Neural cell (in vitro differentiated cells): ENCODE measurements at regions not wholly inside any gene's neighbourhood (a gene's known extent, or its start where the extent isn't known, plus 50 kb on each side); places are given as distances from the start of the nearest gene placed in this dataset.

Experiments used
- H2AFZ ChIP-seq: fragments of 200-600, 300-800 bp; sonication (generic), shearing (Covaris generic); 2 replicates; pipeline ENCODE4 v1.6.0; 2014; ENCODE audit warnings: low read depth, mild to moderate bottlenecking, antibody characterized with exemption, low read length, moderate library complexity
- H3F3A ChIP-seq: fragments of 200-600 bp; shearing (Covaris generic); 2 replicates; pipeline ENCODE4 v1.6.1; 2016; ENCODE audit warnings: mild to moderate bottlenecking, moderate library complexity, mixed read lengths, antibody characterized with exemption, low read length; ENCODE audit not compliant: insufficient read depth, poor library complexity, severe bottlenecking
- H3K27ac ChIP-seq: fragments of 200-600, 300-800 bp; sonication (generic), shearing (Covaris generic); 2 replicates; pipeline ENCODE4 v1.5.1; 2014; ENCODE audit warnings: mild to moderate bottlenecking, low read length, moderate library complexity
- H3K27me3 ChIP-seq: fragments of 300-800, 200-600 bp; sonication (generic), shearing (Covaris generic); 2 replicates; pipeline ENCODE4 v1.6.0; 2014; ENCODE audit warnings: mild to moderate bottlenecking, low read depth, low read length, moderate library complexity; ENCODE audit not compliant: insufficient read depth
- H3K36me3 ChIP-seq: fragments of 300-800, 200-600 bp; sonication (generic), shearing (Covaris generic); 2 replicates; pipeline ENCODE4 v1.5.1; 2014; ENCODE audit warnings: mild to moderate bottlenecking, antibody characterized with exemption, low read length, moderate library complexity; ENCODE audit not compliant: insufficient read depth
- H3K4me2 ChIP-seq: fragments of 300-800, 200-600 bp; sonication (generic), shearing (Covaris generic); 2 replicates; pipeline ENCODE4 v1.6.0; 2014; ENCODE audit warnings: mild to moderate bottlenecking, low read length
- H3K4me3 ChIP-seq: fragments of 300-800, 200-600 bp; sonication (generic), shearing (Covaris generic); 2 replicates; pipeline ENCODE4 v1.5.1; 2014; ENCODE audit warnings: mild to moderate bottlenecking, low read length, moderate library complexity
- H3K79me2 ChIP-seq: fragments of 200-600 bp; shearing (Covaris generic); replicated peaks from 2 replicates; pipeline ENCODE4 v1.6.0; 2014; ENCODE audit warnings: mild to moderate bottlenecking, low read length, moderate library complexity; ENCODE audit not compliant: insufficient read depth
- H3K9ac ChIP-seq: fragments of 300-800, 200-600 bp; sonication (generic), shearing (Covaris generic); 2 replicates; pipeline ENCODE4 v1.6.1; 2016; ENCODE audit warnings: mild to moderate bottlenecking, low read length, mixed read lengths
- H3K9me2 ChIP-seq: fragments of 200-600 bp; shearing (Covaris generic); 2 replicates; pipeline ENCODE4 v1.6.1; 2016; ENCODE audit warnings: mild to moderate bottlenecking, low read length, mixed read lengths; ENCODE audit not compliant: insufficient read depth
- H3K9me3 ChIP-seq: fragments of 200-600, 300-800 bp; sonication (generic), shearing (Covaris generic); 2 replicates; pipeline ENCODE4 v1.6.1; 2016; ENCODE audit warnings: mild to moderate bottlenecking, mixed run types, low read length, moderate library complexity, mixed read lengths
- H4K20me1 ChIP-seq: fragments of 200-600 bp; shearing (Covaris generic); 2 replicates; pipeline ENCODE4 v1.6.1; 2016; ENCODE audit warnings: mild to moderate bottlenecking, mixed run types; ENCODE audit not compliant: insufficient read depth
- EP300 ChIP-seq: fragments of 450-650 bp; conservative IDR thresholded peaks from 2 replicates; pipeline ENCODE4 v1.6.1; 2014; ENCODE audit warnings: antibody characterized with exemption, mild to moderate bottlenecking, moderate library complexity; ENCODE audit not compliant: poor library complexity, severe bottlenecking
- EZH2 ChIP-seq: fragments of 200-600, 300-800 bp; shearing (Covaris generic), sonication (generic); IDR thresholded peaks from 2 replicates; pipeline ENCODE4 v1.6.1; 2014; ENCODE audit warnings: antibody characterized with exemption, low read length, borderline replicate concordance, mild to moderate bottlenecking; ENCODE audit not compliant: insufficient read depth, poor library complexity, severe bottlenecking
- MXI1 ChIP-seq: fragments of 450-650 bp; conservative IDR thresholded peaks from 2 replicates; pipeline ENCODE4 v1.6.1; 2014; ENCODE audit warnings: antibody characterized with exemption, mild to moderate bottlenecking; ENCODE audit not compliant: poor library complexity, severe bottlenecking
- POLR2AphosphoS5 ChIP-seq: IDR thresholded peaks from 2 replicates; pipeline ENCODE4 v1.6.1; 2012
- RAD21 ChIP-seq: fragments of 450-650 bp; conservative IDR thresholded peaks from 2 replicates; pipeline ENCODE4 v1.6.1; 2014; ENCODE audit warnings: antibody characterized with exemption, mild to moderate bottlenecking, moderate library complexity
- SMC3 ChIP-seq: fragments of 450-650 bp; conservative IDR thresholded peaks from 2 replicates; pipeline ENCODE4 v1.6.1; 2014; ENCODE audit warnings: antibody characterized with exemption, mild to moderate bottlenecking, moderate library complexity; ENCODE audit not compliant: poor library complexity
- TAF1 ChIP-seq: IDR thresholded peaks from 2 replicates; pipeline ENCODE4 v1.6.1; 2012; ENCODE audit warnings: low read depth
- TF ChIP-seq, protein P1 (sequence below): IDR thresholded peaks from 2 replicates; pipeline ENCODE4 v1.6.1; 2012; ENCODE audit warnings: borderline replicate concordance
- TF ChIP-seq, protein P2 (sequence below): fragments of 450-650 bp; IDR thresholded peaks from 2 replicates; pipeline ENCODE4 v1.5.1; 2014; ENCODE audit warnings: antibody characterized with exemption, mild to moderate bottlenecking, moderate library complexity; ENCODE audit not compliant: poor library complexity, severe bottlenecking

DNA sequence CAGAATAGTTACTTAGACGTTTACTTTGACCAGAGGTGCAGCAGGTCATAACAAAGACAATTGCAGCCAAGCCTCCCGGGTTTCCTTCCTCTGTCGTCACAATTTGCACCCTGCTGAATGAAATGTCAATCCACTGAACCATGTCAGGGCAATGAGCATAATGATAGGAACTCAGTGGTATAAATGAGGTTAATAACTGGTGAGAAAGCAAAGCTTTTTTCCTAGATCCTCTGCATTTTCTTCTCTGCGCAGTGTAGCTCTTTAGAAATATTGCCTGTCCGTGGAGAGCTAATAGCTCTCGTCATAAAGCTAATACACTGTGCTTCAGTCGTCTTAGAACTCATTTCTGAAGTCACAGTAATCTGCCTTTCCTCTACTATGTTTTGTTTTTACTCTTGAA lies 1960.1 kb upstream of the ADGRL3 start:
- Histone ChIP-seq H4K20me1 (no peaks in the 10 kb centered on the region), H3K4me2 (peak overlapping the region; percentile 56), H3F3A (peaks cover 9% of the 10 kb centered on the region), H3K27ac (peak overlapping the region; percentile 83), H3K27me3 (no peaks in the 10 kb centered on the region), H3K9me3 (no peaks in the 10 kb centered on the region), H3K36me3 (no peaks in the 10 kb centered on the region), H3K9ac (peak overlapping the region; percentile 52), H3K9me2 (no peaks in the 10 kb centered on the region), H3K4me3 (peak overlapping the region; percentile 53), H3K79me2 (no peaks in the 10 kb centered on the region), H2AFZ (peak overlapping the region; percentile 5)
- TF ChIP-seq, protein P1, sequence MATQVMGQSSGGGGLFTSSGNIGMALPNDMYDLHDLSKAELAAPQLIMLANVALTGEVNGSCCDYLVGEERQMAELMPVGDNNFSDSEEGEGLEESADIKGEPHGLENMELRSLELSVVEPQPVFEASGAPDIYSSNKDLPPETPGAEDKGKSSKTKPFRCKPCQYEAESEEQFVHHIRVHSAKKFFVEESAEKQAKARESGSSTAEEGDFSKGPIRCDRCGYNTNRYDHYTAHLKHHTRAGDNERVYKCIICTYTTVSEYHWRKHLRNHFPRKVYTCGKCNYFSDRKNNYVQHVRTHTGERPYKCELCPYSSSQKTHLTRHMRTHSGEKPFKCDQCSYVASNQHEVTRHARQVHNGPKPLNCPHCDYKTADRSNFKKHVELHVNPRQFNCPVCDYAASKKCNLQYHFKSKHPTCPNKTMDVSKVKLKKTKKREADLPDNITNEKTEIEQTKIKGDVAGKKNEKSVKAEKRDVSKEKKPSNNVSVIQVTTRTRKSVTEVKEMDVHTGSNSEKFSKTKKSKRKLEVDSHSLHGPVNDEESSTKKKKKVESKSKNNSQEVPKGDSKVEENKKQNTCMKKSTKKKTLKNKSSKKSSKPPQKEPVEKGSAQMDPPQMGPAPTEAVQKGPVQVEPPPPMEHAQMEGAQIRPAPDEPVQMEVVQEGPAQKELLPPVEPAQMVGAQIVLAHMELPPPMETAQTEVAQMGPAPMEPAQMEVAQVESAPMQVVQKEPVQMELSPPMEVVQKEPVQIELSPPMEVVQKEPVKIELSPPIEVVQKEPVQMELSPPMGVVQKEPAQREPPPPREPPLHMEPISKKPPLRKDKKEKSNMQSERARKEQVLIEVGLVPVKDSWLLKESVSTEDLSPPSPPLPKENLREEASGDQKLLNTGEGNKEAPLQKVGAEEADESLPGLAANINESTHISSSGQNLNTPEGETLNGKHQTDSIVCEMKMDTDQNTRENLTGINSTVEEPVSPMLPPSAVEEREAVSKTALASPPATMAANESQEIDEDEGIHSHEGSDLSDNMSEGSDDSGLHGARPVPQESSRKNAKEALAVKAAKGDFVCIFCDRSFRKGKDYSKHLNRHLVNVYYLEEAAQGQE: no peak
- TF ChIP-seq RAD21 (peak; percentile 52), EP300 (peak; percentile 85), SMC3 (peak; percentile 40), POLR2AphosphoS5 (peak; percentile 70)
- TF ChIP-seq, protein P2, sequence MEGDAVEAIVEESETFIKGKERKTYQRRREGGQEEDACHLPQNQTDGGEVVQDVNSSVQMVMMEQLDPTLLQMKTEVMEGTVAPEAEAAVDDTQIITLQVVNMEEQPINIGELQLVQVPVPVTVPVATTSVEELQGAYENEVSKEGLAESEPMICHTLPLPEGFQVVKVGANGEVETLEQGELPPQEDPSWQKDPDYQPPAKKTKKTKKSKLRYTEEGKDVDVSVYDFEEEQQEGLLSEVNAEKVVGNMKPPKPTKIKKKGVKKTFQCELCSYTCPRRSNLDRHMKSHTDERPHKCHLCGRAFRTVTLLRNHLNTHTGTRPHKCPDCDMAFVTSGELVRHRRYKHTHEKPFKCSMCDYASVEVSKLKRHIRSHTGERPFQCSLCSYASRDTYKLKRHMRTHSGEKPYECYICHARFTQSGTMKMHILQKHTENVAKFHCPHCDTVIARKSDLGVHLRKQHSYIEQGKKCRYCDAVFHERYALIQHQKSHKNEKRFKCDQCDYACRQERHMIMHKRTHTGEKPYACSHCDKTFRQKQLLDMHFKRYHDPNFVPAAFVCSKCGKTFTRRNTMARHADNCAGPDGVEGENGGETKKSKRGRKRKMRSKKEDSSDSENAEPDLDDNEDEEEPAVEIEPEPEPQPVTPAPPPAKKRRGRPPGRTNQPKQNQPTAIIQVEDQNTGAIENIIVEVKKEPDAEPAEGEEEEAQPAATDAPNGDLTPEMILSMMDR: no peak

DNA sequence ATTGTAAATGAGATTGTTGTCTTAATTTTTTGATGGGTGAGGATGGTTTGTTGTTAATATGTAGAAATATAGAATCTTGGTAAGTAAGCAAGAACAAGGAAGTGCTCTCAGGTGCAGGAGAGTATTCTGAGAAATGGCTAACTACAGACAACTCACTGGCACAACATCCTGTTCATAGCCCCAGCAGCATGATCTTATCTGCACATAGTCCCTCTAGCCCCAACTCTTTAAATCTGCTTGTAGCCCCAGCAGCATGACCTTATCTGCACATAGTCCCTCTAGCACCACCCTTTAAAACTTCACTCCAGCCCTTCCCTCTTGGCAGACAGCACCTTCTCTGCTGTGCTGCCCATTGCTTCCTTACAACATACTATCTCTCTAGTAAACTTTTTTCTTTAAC lies 1957.1 kb upstream of the ADGRL3 start:
- H3K36me3 ChIP-seq: no peaks in the 10 kb centered on the region
- H3K4me2 ChIP-seq: no peak overlapping the region
- H3F3A ChIP-seq: peaks cover 9% of the 10 kb centered on the region
- no peaks in the 10 kb centered on the region for H3K9me3 ChIP-seq
- TF ChIP-seq EZH2 (no peak), POLR2AphosphoS5 (no peak), MXI1 (no peak), SMC3 (no peak), TAF1 (no peak), RAD21 (no peak), EP300 (no peak)
- TF ChIP-seq, protein P2: no peak
- TF ChIP-seq, protein P1: no peak
- no peak overlapping the region for H2AFZ ChIP-seq
- H4K20me1 ChIP-seq: no peaks in the 10 kb centered on the region
- no peak overlapping the region for H3K9ac ChIP-seq
- no peaks in the 10 kb centered on the region for H3K9me2 ChIP-seq
- H3K4me3 ChIP-seq: no peak overlapping the region
- H3K27ac ChIP-seq: no peak overlapping the region
- no peaks in the 10 kb centered on the region for H3K79me2 ChIP-seq
- H3K27me3 ChIP-seq: no peaks in the 10 kb centered on the region
